ENCODE measurements at regions not wholly inside any gene's neighbourhood (a gene's known extent, or its start where the extent isn't known, plus 50 kb on each side); places are given as distances from the start of the nearest gene placed in this dataset.

- POLR2A ChIA-PET (ENCODE audit: unreplicated experiment): no interaction called here
- no peak overlapping the region for H2AFZ ChIP-seq
- H3K27ac ChIP-seq: no peak overlapping the region
- no peak for DNase-seq
- H4K20me1 ChIP-seq (ENCODE audit: insufficient read depth): no peaks in the 10 kb centered on the region
- H3K4me1 ChIP-seq (replicated peaks; ENCODE audit: insufficient read depth): no peaks in the 10 kb centered on the region
- CTCF ChIA-PET: no interaction called here
- H3K9me3 ChIP-seq (ENCODE audit: insufficient read depth, low read depth): no peaks in the 10 kb centered on the region
- no peaks in the 10 kb centered on the region for H3K27me3 ChIP-seq (ENCODE audit: insufficient read depth, low read depth)
- intact Hi-C loops (cut with micrococcal nuclease; ENCODE audit: unreplicated experiment): no loop called here
- no peaks in the 10 kb centered on the region for H3F3A ChIP-seq (ENCODE audit: insufficient read depth, low read depth)
- TF ChIP-seq EZH2 (IDR thresholded peaks at IDR 0.05; ENCODE audit: low read depth) (no peak), CTCF (conservative IDR thresholded peaks at IDR 0.05) (no peak)
- no peaks in the 10 kb centered on the region for H3K9me2 ChIP-seq (ENCODE audit: insufficient read depth)
- no peaks in the 10 kb centered on the region for H3K79me2 ChIP-seq (ENCODE audit: low read depth)
- H3K36me3 ChIP-seq (ENCODE audit: low read depth): no peaks in the 10 kb centered on the region
- no peak overlapping the region for H3K4me2 ChIP-seq
- BruUV-seq (replicated peaks): no TSS peak
- H3K4me3 ChIP-seq: no peak overlapping the region
Measured at GRCh38 chr1:56188855-56189254, 390.5 kb downstream of the PLPP3 start.

- Histone ChIP-seq H3K36me3 (ENCODE audit: low read depth) (no peaks in the 10 kb centered on the region), H3K27me3 (ENCODE audit: insufficient read depth, low read depth) (no peaks in the 10 kb centered on the region), H3K4me1 (replicated peaks; ENCODE audit: insufficient read depth) (no peaks in the 10 kb centered on the region), H3K4me2 (no peak overlapping the region), H3K4me3 (no peak overlapping the region), H3K9me2 (ENCODE audit: insufficient read depth) (no peaks in the 10 kb centered on the region), H3K27ac (no peak overlapping the region), H4K20me1 (ENCODE audit: insufficient read depth) (no peaks in the 10 kb centered on the region), H3F3A (ENCODE audit: insufficient read depth, low read depth) (no peaks in the 10 kb centered on the region), H2AFZ (no peak overlapping the region), H3K79me2 (ENCODE audit: low read depth) (no peaks in the 10 kb centered on the region), H3K9me3 (ENCODE audit: insufficient read depth, low read depth) (no peaks in the 10 kb centered on the region)
- BruUV-seq (replicated peaks): no TSS peak
- no peak for DNase-seq
- intact Hi-C loops (cut with micrococcal nuclease; ENCODE audit: unreplicated experiment): no loop called here
- TF ChIP-seq CTCF (conservative IDR thresholded peaks at IDR 0.05) (no peak), EZH2 (IDR thresholded peaks at IDR 0.05; ENCODE audit: low read depth) (no peak)
- ChIA-PET CTCF (no interaction called here), POLR2A (ENCODE audit: unreplicated experiment) (no interaction called here)
Measured at GRCh38 chr1:56188221-56188620, 391.1 kb downstream of the PLPP3 start.

DNA sequence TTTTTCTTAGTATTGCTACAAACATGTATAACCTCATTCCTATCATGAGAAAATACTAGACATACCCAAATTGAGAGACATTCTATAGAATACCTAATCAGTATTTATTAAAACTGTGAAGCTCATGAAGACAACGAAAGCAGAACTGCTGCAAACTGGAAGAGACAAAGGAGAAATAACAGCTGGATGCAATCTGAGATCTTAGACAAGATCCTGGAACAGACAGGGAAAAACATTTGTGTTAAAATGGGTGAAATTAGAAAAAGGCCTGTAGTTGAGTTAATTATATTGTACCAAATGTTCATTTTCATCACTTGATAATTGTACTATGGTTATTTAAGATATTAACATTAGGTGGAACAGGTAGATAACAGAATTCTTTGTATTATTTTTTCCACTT, 392.0 kb downstream of the PLPP3 start:
- Histone ChIP-seq H3K27ac (no peak overlapping the region), H3K4me1 (replicated peaks; ENCODE audit: insufficient read depth) (no peaks in the 10 kb centered on the region), H3F3A (ENCODE audit: insufficient read depth, low read depth) (no peaks in the 10 kb centered on the region), H2AFZ (no peak overlapping the region), H3K9me2 (ENCODE audit: insufficient read depth) (no peaks in the 10 kb centered on the region), H3K27me3 (ENCODE audit: insufficient read depth, low read depth) (no peaks in the 10 kb centered on the region), H3K79me2 (ENCODE audit: low read depth) (no peaks in the 10 kb centered on the region), H4K20me1 (ENCODE audit: insufficient read depth) (no peaks in the 10 kb centered on the region), H3K4me2 (no peak overlapping the region), H3K36me3 (ENCODE audit: low read depth) (no peaks in the 10 kb centered on the region), H3K9me3 (ENCODE audit: insufficient read depth, low read depth) (no peaks in the 10 kb centered on the region), H3K4me3 (no peak overlapping the region)
- no peak for DNase-seq
- no TSS peak for BruUV-seq (replicated peaks)
- TF ChIP-seq CTCF (conservative IDR thresholded peaks at IDR 0.05) (no peak), EZH2 (IDR thresholded peaks at IDR 0.05; ENCODE audit: low read depth) (no peak)
- ChIA-PET CTCF (no interaction called here), POLR2A (ENCODE audit: unreplicated experiment) (no interaction called here)
- intact Hi-C loops (cut with micrococcal nuclease; ENCODE audit: unreplicated experiment): no loop called here
